GM03348 (cell line): ENCODE measurements at regions not wholly inside any gene's neighbourhood (a gene's known extent, or its start where the extent isn't known, plus 50 kb on each side); places are given as distances from the start of the nearest gene placed in this dataset.
A peak's percentile ranks its signal among the peaks of the same experiment; 100 is the strongest.
"Not testable (repeated sequence)": the region's sequence is repeated elsewhere in the genome, so short reads cannot be mapped to it uniquely, and the experiment has no call there.

Source experiments
- DNase-seq: peaks from one replicate; pipeline ENCODE4 v3.0.0; 2012; ENCODE audit warnings: low spot score

- not testable (repeated sequence) for DNase-seq
Measured at GRCh38 chr6:180091-180694, 112.1 kb upstream of the DUSP22 start.

- no peak for DNase-seq
Measured at GRCh38 chr6:181049-181654, 111.1 kb upstream of the DUSP22 start.

GRCh38 chr6:183668-184067 is 108.6 kb upstream of the DUSP22 start:
- DNase-seq: no peak

DNA sequence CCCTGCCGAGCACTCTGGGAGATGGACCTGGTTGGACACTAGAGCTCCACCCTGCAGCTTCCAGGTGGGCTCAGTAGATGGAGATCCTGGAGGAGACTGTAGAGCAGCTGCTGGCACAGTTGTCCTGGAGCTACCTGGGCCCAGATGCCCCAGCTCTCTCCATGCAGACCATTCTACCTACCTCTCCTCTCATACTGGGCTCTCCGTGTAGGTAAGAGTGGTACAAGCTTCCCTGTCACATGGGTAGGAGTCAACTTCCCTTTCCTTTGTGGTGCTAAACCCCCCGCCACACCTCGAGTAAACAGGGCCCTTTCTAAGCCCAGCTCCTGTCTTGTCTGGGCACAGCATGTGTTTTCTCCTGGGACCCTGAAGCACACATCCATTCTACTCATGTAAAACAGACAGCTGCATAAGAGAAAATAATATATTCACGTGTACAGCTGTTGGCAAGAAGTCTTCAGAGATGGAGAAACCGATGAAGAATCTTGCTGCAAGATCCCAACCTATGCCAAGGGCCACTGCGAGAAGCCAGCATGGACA is 108.1 kb upstream of the DUSP22 start:
- no peak for DNase-seq

DNA sequence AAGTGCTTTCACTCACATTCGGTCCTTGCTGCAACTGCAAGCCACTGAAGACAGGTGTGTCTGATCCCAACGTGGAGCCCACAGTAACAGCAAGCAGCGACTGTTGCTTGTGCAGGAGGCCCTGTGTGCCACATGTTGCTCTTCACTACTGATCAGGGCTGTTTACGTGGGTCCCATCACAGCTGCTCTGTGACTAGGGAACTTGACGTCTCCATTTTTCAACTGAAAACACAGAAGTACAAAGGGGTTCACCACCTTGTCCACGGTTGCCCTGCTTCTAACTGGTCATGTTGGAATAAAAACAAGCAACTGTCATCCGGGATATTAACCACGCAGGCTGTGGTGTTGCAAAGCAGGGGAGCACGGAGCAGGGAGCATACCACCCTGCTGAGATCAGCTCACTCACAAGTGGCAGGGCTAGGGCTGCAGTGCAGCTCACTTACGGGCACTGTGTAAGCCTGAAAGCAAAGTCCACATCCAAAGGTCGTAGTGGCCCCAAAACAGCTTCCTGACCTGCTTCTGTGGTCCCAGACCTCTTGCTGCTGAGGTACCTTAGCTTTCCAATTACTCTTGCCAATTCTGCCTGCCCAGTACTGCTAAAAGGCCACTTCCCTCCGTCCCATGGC is 105.8 kb upstream of the DUSP22 start:
- DNase-seq: peak; percentile 32

DNA sequence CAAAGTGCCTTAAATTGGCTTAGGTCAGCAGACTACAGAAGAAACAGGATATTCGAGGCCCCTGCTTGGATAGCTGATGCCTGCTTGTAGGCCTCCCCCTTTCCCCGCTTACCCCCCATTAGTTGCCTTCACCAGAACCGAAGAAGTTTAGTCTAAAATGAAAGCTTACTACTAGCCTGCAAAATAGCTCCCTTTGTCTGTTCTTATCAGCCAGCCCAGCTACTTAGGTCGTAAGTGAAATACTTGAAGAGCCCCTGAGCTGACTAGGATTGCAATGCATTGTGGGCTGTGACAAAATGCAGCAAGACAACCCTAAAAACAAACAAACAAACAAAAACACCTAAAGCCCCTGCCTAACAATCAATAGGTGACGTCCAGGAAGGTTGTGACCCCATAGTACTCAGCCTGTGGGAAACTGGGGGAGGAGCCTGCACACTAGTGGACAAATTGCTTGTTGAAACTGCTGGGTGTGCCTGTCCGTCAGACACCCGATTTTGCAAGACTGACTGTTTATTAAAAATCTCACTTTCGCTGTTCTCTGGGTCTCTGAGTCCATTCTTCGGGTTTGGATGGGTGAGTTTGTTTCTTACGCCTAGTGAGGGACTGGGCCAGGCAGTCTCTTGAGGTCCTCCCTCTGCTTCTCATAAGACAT is 105.0 kb upstream of the DUSP22 start:
- no peak for DNase-seq

GRCh38 chr6:188821-189655 is 103.2 kb upstream of the DUSP22 start:
- peak; percentile 87 for DNase-seq

DNA sequence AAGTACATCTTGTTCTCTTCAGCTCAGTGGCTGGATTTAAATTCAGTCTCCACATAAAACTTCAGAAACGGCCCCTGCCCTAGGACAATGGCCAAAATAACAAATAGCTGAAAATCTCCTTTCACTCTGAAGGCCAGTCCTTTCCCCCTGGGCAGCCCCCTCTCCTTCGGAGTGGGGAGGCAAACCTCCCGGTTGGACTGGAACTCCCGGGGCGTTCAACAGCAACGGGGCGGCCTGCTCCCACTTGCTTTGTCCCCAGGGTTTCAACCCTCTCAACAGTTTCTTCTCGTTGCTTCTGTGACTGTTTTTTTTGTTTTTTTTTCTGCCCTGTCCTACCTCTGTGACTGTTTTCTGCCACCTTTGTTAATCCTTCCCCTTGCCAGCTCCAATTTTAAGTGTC is 102.6 kb upstream of the DUSP22 start:
- DNase-seq: no peak

DNA sequence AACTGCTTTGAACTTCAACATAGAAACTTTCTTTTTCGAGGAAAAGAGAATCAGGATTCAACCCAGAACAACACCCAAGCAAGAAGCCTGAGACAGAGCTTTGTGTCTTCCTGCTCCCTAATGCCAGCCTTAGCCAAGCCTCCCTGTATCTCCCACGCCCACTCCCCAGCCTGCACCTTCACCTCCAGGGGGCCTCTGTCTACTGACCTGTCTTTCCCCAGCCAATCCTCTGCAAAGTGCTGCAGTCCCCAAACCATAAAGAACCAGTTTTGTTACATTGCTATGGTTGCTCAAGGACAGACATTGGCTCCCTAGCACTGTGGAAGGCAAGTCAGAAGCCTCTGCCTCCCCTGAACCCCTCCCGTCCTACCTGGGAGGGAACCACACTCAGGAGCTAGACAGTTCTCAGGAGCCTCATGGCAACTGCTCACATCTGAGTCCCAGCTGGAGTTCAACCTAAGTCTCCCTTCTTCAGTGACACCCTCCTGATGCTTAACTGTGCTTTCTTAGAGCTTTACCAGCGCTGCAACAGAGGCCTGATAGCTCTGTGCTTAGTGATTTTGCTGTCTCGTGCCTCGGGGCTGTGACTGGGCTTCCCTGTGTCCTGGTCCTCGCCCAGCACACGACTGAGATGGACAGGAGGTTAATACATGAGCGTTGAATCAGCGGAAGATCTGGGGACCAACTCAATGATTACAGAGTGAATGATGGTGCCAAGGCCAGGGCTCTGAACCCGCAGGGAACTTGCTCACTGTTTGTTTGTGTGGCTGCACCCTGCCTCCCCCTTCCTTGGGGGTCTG is 101.5 kb upstream of the DUSP22 start:
- no peak for DNase-seq

- no peak for DNase-seq
Measured at GRCh38 chr6:191487-192312, 100.6 kb upstream of the DUSP22 start.

- DNase-seq: no peak
Measured at GRCh38 chr6:192313-192664, 100.0 kb upstream of the DUSP22 start.

DNA sequence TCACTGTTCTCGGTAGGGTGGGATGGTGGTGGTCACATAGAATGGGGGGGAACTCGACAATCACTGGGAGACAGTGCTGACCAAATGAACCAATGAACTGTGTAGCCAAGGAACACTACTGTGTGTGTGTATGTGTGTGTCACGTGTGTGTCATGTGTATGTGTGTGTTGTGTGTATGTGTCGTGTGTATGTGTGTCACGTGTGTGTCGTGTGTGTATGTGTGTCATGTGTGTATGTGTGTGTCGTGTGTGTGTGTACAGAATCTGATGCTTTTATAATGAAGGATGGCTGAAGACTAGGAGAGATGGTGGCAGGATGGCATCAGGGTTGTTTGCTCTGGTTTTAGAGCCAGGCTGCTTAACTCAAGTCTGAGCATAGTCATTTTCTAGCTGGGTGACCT is 99.1 kb upstream of the DUSP22 start:
- DNase-seq: no peak

- no peak for DNase-seq
Measured at GRCh38 chr6:193773-194310, 98.4 kb upstream of the DUSP22 start.

DNA sequence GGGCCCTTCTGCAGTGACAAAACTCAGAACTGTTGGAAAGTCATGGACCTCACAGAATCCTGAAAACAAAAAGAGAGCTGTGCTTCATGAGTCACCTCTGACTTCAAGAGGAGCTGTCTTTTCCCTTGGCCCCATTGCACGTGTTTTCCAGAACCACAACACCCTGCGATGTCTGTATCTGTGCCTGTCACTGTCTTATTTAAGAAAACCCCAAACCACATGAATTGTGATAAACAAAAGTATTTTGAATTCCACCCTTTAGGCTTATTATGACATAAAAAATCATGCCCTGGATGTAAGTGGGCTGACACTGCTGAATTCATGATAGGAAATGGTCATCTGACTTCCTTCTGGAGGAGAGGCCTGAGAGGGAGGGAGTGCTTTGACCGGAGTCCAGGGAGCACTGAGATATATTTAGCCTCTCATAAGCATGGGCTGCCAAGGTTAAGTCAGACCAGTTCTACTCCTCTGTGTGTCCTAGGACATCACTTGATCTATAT is 96.4 kb upstream of the DUSP22 start:
- DNase-seq: no peak

GRCh38 chr6:196543-196942 is 95.7 kb upstream of the DUSP22 start:
- DNase-seq: no peak

GRCh38 chr6:203661-204060 is 88.6 kb upstream of the DUSP22 start:
- no peak for DNase-seq

DNA sequence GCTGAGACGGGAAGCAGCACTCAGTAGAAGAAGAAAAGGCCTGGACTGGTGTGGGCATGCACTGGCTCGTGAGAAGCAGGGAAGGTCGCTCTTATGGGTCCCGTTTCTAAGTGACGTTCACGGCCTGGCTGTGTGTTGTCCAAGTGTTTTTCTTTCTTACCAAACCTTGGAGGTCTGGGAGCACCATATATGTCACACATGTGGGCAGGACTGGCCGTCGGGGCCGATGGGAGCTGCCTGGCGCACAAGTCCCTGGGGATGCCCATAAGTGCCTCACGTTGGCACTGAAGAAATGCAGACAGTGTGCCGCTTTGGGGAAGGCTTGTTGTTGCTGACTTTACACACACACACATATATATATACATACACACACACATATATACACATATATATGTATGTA is 86.0 kb upstream of the DUSP22 start:
- DNase-seq: no peak

- DNase-seq: no peak
Measured at GRCh38 chr6:208364-208763, 83.9 kb upstream of the DUSP22 start.

DNA sequence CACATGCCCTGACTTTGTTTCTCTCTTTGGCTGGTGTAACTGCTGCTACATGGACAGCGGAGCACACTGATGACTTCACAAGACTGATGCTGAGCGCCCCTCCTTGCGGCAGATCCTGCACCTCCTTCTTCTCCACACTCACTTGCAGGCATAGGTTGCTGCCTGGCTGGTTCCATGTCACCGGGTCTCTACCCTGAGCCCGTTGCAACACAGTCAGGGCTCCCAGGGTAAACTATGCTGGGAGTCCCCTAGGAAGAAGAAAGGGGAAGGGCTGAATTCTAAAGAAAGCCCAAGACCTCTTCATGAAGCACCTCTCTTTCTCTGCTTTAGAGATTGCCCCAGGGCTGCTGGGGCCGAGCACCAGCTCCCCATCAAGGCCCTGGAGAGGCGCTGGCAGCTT is 83.3 kb upstream of the DUSP22 start:
- no peak for DNase-seq
